ENCODE measurements at regions not wholly inside any gene's neighbourhood (a gene's known extent, or its start where the extent isn't known, plus 50 kb on each side); places are given as distances from the start of the nearest gene placed in this dataset.
"Not testable (repeated sequence)": the region's sequence is repeated elsewhere in the genome, so short reads cannot be mapped to it uniquely, and the experiment has no call there.

GRCh38 chr4:138113819-138114400 is 128.2 kb downstream of the SLC7A11 start:
- no peaks in the 10 kb centered on the region for H3K36me3 Mint-ChIP-seq (ENCODE audit: unreplicated experiment)
- H3K4me1 Mint-ChIP-seq (ENCODE audit: unreplicated experiment) = peaks cover 10% of the 10 kb centered on the region
- H3K9me3 Mint-ChIP-seq (ENCODE audit: unreplicated experiment) = peaks cover 1% of the 10 kb centered on the region
- TF ChIP-seq CTCF (IDR thresholded peaks at IDR 0.05) = no peak
- no peaks in the 10 kb centered on the region for H3K27me3 Mint-ChIP-seq (ENCODE audit: unreplicated experiment)
- H3K27ac Mint-ChIP-seq (ENCODE audit: unreplicated experiment) = no peak overlapping the region
- no peak for DNase-seq (ENCODE audit: extremely low spot score, unreplicated experiment)
- no peak overlapping the region for H3K4me3 Mint-ChIP-seq (ENCODE audit: unreplicated experiment)

- not testable (repeated sequence) for H3K27ac Mint-ChIP-seq (ENCODE audit: unreplicated experiment); H3K4me3 Mint-ChIP-seq (ENCODE audit: unreplicated experiment); H3K36me3 Mint-ChIP-seq (ENCODE audit: unreplicated experiment); DNase-seq (ENCODE audit: extremely low spot score, unreplicated experiment); H3K27me3 Mint-ChIP-seq (ENCODE audit: unreplicated experiment); H3K9me3 Mint-ChIP-seq (ENCODE audit: unreplicated experiment)
- H3K4me1 Mint-ChIP-seq (ENCODE audit: unreplicated experiment) = peaks cover 10% of the 10 kb centered on the region
Observed at GRCh38 chr4:138112890-138113289, 129.3 kb downstream of the SLC7A11 start.

GRCh38 chr4:138112389-138112788 is 129.8 kb downstream of the SLC7A11 start:
- peaks cover 10% of the 10 kb centered on the region for H3K4me1 Mint-ChIP-seq (ENCODE audit: unreplicated experiment)
- DNase-seq (ENCODE audit: extremely low spot score, unreplicated experiment) = no peak
- H3K9me3 Mint-ChIP-seq (ENCODE audit: unreplicated experiment) = peaks cover 8% of the 10 kb centered on the region
- no peaks in the 10 kb centered on the region for H3K36me3 Mint-ChIP-seq (ENCODE audit: unreplicated experiment)
- TF ChIP-seq CTCF (IDR thresholded peaks at IDR 0.05) = no peak
- no peak overlapping the region for H3K4me3 Mint-ChIP-seq (ENCODE audit: unreplicated experiment)
- H3K27me3 Mint-ChIP-seq (ENCODE audit: unreplicated experiment) = no peaks in the 10 kb centered on the region
- no peak overlapping the region for H3K27ac Mint-ChIP-seq (ENCODE audit: unreplicated experiment)

GRCh38 chr4:138111462-138112000 is 130.6 kb downstream of the SLC7A11 start:
- no peak for TF ChIP-seq CTCF (IDR thresholded peaks at IDR 0.05)
- Mint-ChIP-seq H3K4me3 (ENCODE audit: unreplicated experiment) (no peak overlapping the region), H3K27me3 (ENCODE audit: unreplicated experiment) (no peaks in the 10 kb centered on the region), H3K36me3 (ENCODE audit: unreplicated experiment) (no peaks in the 10 kb centered on the region), H3K27ac (ENCODE audit: unreplicated experiment) (no peak overlapping the region), H3K9me3 (ENCODE audit: unreplicated experiment) (peaks cover 8% of the 10 kb centered on the region), H3K4me1 (ENCODE audit: unreplicated experiment) (peaks cover 14% of the 10 kb centered on the region)
- no peak for DNase-seq (ENCODE audit: extremely low spot score, unreplicated experiment)

- no peak for DNase-seq (ENCODE audit: extremely low spot score, unreplicated experiment)
- Mint-ChIP-seq H3K36me3 (ENCODE audit: unreplicated experiment) (no peaks in the 10 kb centered on the region), H3K27me3 (ENCODE audit: unreplicated experiment) (no peaks in the 10 kb centered on the region), H3K27ac (ENCODE audit: unreplicated experiment) (no peak overlapping the region), H3K4me3 (ENCODE audit: unreplicated experiment) (no peak overlapping the region), H3K9me3 (ENCODE audit: unreplicated experiment) (peaks cover 8% of the 10 kb centered on the region), H3K4me1 (ENCODE audit: unreplicated experiment) (peaks cover 14% of the 10 kb centered on the region)
- no peak for TF ChIP-seq CTCF (IDR thresholded peaks at IDR 0.05)
Observed at GRCh38 chr4:138110815-138111214, 131.3 kb downstream of the SLC7A11 start.
